H54 (cell line): ENCODE measurements at regions not wholly inside any gene's neighbourhood (a gene's known extent, or its start where the extent isn't known, plus 50 kb on each side); places are given as distances from the start of the nearest gene placed in this dataset.

ENCODE experiments used
- DNase-seq: peaks from one replicate; pipeline ENCODE4 v3.0.0; 2011; ENCODE audit warnings: low spot score, mixed read lengths; ENCODE audit not compliant: insufficient read length
- FAIRE-seq: peaks from 3 replicates; lab custom pipeline; 2011; peaks lifted over from hg19 to GRCh38; lab: Jason Lieb, UNC
- POLR2A ChIP-seq: IDR thresholded peaks from 2 replicates; pipeline ENCODE4 v1.6.1; 2011; ENCODE audit warnings: low read depth, mild to moderate bottlenecking, low read length

- no peak for FAIRE-seq
- DNase-seq, result no peak
Measured at GRCh38 chr15:88316586-88316985, 60.0 kb upstream of the NTRK3 start.

GRCh38 chr15:88315221-88315878 lies 58.8 kb upstream of the NTRK3 start:
- DNase-seq (no peak), FAIRE-seq (no peak)
- no peak for TF ChIP-seq POLR2A

More at GRCh38 chr15:88316586-88316985, 60.0 kb upstream of the NTRK3 start:
- no peak for TF ChIP-seq POLR2A

- DNase-seq (no peak), FAIRE-seq (no peak)
- no peak for TF ChIP-seq POLR2A
Measured at GRCh38 chr15:88312941-88313579, 56.5 kb upstream of the NTRK3 start.

- no peak for TF ChIP-seq POLR2A
- no peak for DNase-seq
Measured at GRCh38 chr15:88309363-88309762, 52.8 kb upstream of the NTRK3 start.

GRCh38 chr15:88307344-88307743 lies 50.8 kb upstream of the NTRK3 start:
- no peak for TF ChIP-seq POLR2A
- no peak for DNase-seq
- no peak for FAIRE-seq

More at GRCh38 chr15:88309363-88309762, 52.8 kb upstream of the NTRK3 start:
- FAIRE-seq, result no peak
